H9 (cell line): ENCODE measurements at regions not wholly inside any gene's neighbourhood (a gene's known extent, or its start where the extent isn't known, plus 50 kb on each side); places are given as distances from the start of the nearest gene placed in this dataset.
A peak's percentile ranks its signal among the peaks of the same experiment; 100 is the strongest.

Experiments used
- DNase-seq: peaks from one replicate; pipeline ENCODE4 v3.0.0-alpha.2; 2017
- H2AFZ ChIP-seq: one replicate; pipeline ENCODE4 v1.6.1; 2013; ENCODE audit warnings: mild to moderate bottlenecking, low read length, control low read depth, moderate library complexity
- H2AK5ac ChIP-seq: 2 replicates; pipeline ENCODE4 v1.6.1; 2013; ENCODE audit warnings: low read length, control low read depth, mixed read lengths; ENCODE audit not compliant: insufficient read length
- H2BK120ac ChIP-seq: one replicate; pipeline ENCODE4 v1.6.1; 2013; ENCODE audit warnings: low read depth, mild to moderate bottlenecking, low read length, control low read depth, inconsistent platforms; ENCODE audit not compliant: poor library complexity, severe bottlenecking
- H2BK12ac ChIP-seq: 2 replicates; pipeline ENCODE4 v1.6.1; 2013; ENCODE audit warnings: low read length, control low read depth, mixed read lengths, low read depth; ENCODE audit not compliant: insufficient read length
- H2BK15ac ChIP-seq: 2 replicates; pipeline ENCODE4 v1.6.1; 2013; ENCODE audit warnings: low read depth, low read length, control low read depth
- H2BK20ac ChIP-seq: one replicate; pipeline ENCODE4 v1.6.1; 2013; ENCODE audit warnings: low read depth, mild to moderate bottlenecking, low read length, control low read depth, inconsistent platforms; ENCODE audit not compliant: poor library complexity, severe bottlenecking
- H2BK5ac ChIP-seq: 2 replicates; pipeline ENCODE4 v1.6.1; 2013; ENCODE audit warnings: low read length, control low read depth, mixed read lengths; ENCODE audit not compliant: insufficient read length
- H3K14ac ChIP-seq: 2 replicates; pipeline ENCODE4 v1.6.1; 2013; ENCODE audit warnings: low read length, control low read depth; ENCODE audit not compliant: insufficient read depth
- H3K18ac ChIP-seq: 2 replicates; pipeline ENCODE4 v1.6.1; 2013; ENCODE audit warnings: low read depth, mild to moderate bottlenecking, mixed read lengths, low read length, control low read depth; ENCODE audit not compliant: insufficient read length
- H3K23ac ChIP-seq: 2 replicates; pipeline ENCODE4 v1.6.1; 2013; ENCODE audit warnings: low read length, control low read depth, mixed read lengths, low read depth; ENCODE audit not compliant: insufficient read length
- H3K23me2 ChIP-seq: 2 replicates; pipeline ENCODE4 v1.6.1; 2013; ENCODE audit warnings: low read depth, mild to moderate bottlenecking, mixed read lengths, low read length, control low read depth; ENCODE audit not compliant: insufficient read length, poor library complexity, severe bottlenecking
- H3K27ac ChIP-seq: 2 replicates; pipeline ENCODE4 v1.5.1; 2013; ENCODE audit warnings: low read length, control low read depth, mixed read lengths, low read depth; ENCODE audit not compliant: insufficient read length
- H3K27me3 ChIP-seq: 2 replicates; pipeline ENCODE4 v1.6.1; 2013; ENCODE audit warnings: low read length, control low read depth, inconsistent platforms; ENCODE audit not compliant: insufficient read depth
- H3K4ac ChIP-seq: 2 replicates; pipeline ENCODE4 v1.6.1; 2013; ENCODE audit warnings: low read depth, mild to moderate bottlenecking, control low read depth, inconsistent platforms, low read length, moderate library complexity
- H3K4me1 ChIP-seq: 2 replicates; pipeline ENCODE4 v1.6.1; 2013; ENCODE audit warnings: low read length, control low read depth, inconsistent platforms; ENCODE audit not compliant: insufficient read depth
- H3K4me2 ChIP-seq: 2 replicates; pipeline ENCODE4 v1.6.1; 2013; ENCODE audit warnings: low read length, control low read depth, mixed read lengths; ENCODE audit not compliant: insufficient read length, insufficient read depth
- H3K56ac ChIP-seq: 2 replicates; pipeline ENCODE4 v1.6.1; 2013; ENCODE audit warnings: low read depth, mild to moderate bottlenecking, mixed read lengths, low read length, control low read depth; ENCODE audit not compliant: insufficient read length
- H3K79me1 ChIP-seq: 2 replicates; pipeline ENCODE4 v1.6.1; 2013; ENCODE audit warnings: low read depth, mild to moderate bottlenecking, moderate library complexity, low read length, control low read depth, inconsistent platforms; ENCODE audit not compliant: insufficient read depth, poor library complexity, severe bottlenecking
- H3K79me2 ChIP-seq: 2 replicates; pipeline ENCODE4 v1.6.1; 2013; ENCODE audit warnings: low read length, control low read depth, inconsistent platforms; ENCODE audit not compliant: insufficient read depth
- H3K9ac ChIP-seq: 2 replicates; pipeline ENCODE4 v1.6.1; 2013; ENCODE audit warnings: low read length, control low read depth, mixed read lengths; ENCODE audit not compliant: insufficient read length; ENCODE audit errors: extremely low read depth
- H3K9me3 ChIP-seq: one replicate; pipeline ENCODE4 v1.6.1; 2013; ENCODE audit warnings: low read depth, low read length, inconsistent platforms; ENCODE audit not compliant: control insufficient read depth
- H3T11ph ChIP-seq: one replicate; pipeline ENCODE4 v1.6.1; 2013; ENCODE audit warnings: mild to moderate bottlenecking, low read length, control low read depth, inconsistent platforms
- H4K20me1 ChIP-seq: one replicate; pipeline ENCODE4 v1.6.1; 2013; ENCODE audit not compliant: control insufficient read depth, insufficient read length, insufficient read depth
- H4K5ac ChIP-seq: 2 replicates; pipeline ENCODE4 v1.6.1; 2013; ENCODE audit warnings: low read depth, mild to moderate bottlenecking, mixed read lengths, low read length, control low read depth; ENCODE audit not compliant: insufficient read length
- H4K8ac ChIP-seq: replicated peaks from 2 replicates; pipeline ENCODE4 v1.6.1; 2013; ENCODE audit warnings: low read length, control low read depth, mixed read lengths, low read depth; ENCODE audit not compliant: insufficient read length
- H4K91ac ChIP-seq: 2 replicates; pipeline ENCODE4 v1.6.1; 2013; ENCODE audit warnings: low read depth, mild to moderate bottlenecking, moderate library complexity, mixed read lengths, low read length, control low read depth; ENCODE audit not compliant: insufficient read length
- H3K27ac Mint-ChIP-seq, 3 experiments: 2 replicates in 2 of 3; 3 replicates in 1 of 3; pipeline ENCODE4 v1.8.0; 2020 to 2021; ENCODE audit warnings: mixed read lengths in 3 of 3, mild to moderate bottlenecking in 1 of 3, moderate library complexity in 1 of 3
- H3K27me3 Mint-ChIP-seq: 2 replicates; pipeline ENCODE4 v1.8.0; 2021; ENCODE audit warnings: low read depth, mild to moderate bottlenecking, moderate library complexity, mixed read lengths
- H3K36me3 Mint-ChIP-seq, 3 experiments: 2 replicates in 2 of 3; 3 replicates in 1 of 3; pipeline ENCODE4 v1.8.0; 2020 to 2021; ENCODE audit warnings: low read depth in 3 of 3, mixed read lengths in 3 of 3; ENCODE audit not compliant: insufficient read depth in 1 of 3
- H3K4me1 Mint-ChIP-seq, 2 experiments: 2 replicates each; pipeline ENCODE4 v1.8.0; 2020; ENCODE audit warnings: mixed read lengths in 2 of 2
- H3K4me3 Mint-ChIP-seq, 2 experiments: 2 replicates in 1 of 2; 3 replicates in 1 of 2; pipeline ENCODE4 v1.8.0; 2020 to 2021; ENCODE audit warnings: mild to moderate bottlenecking in 2 of 2, mixed read lengths in 2 of 2, moderate library complexity in 1 of 2
- H3K9me3 Mint-ChIP-seq, 2 experiments: 2 replicates in 1 of 2; 3 replicates in 1 of 2; pipeline ENCODE4 v1.8.0; 2020; ENCODE audit warnings: mild to moderate bottlenecking in 2 of 2, mixed read lengths in 2 of 2, moderate library complexity in 1 of 2
- CTCF ChIP-seq: fragments of 200-600 bp; sonication (generic); conservative IDR thresholded peaks from 3 replicates; pipeline ENCODE4 v1.8.0; 2021; ENCODE audit warnings: antibody characterized with exemption, mild to moderate bottlenecking

GRCh38 chr3:19711160-19711782 lies 222.7 kb downstream of the EFHB start:
- Histone ChIP-seq H3K56ac (no peak overlapping the region), H4K5ac (no peak overlapping the region), H3K23me2 (no peaks in the 10 kb centered on the region), H3K27me3 (no peaks in the 10 kb centered on the region), H4K8ac (no peak overlapping the region), H3K9ac (no peak overlapping the region), H3K4me2 (no peak overlapping the region), H3K9me3 (no peaks in the 10 kb centered on the region), H4K91ac (no peak overlapping the region), H3T11ph (no peak overlapping the region), H3K79me2 (no peaks in the 10 kb centered on the region), H2BK12ac (no peak overlapping the region), H3K4me1 (peaks cover 2% of the 10 kb centered on the region; the same call in 1 of the 2 replicates), H2BK5ac (no peak overlapping the region), H3K18ac (no peak overlapping the region), H2BK20ac (no peak overlapping the region), H2AK5ac (no peak overlapping the region), H2BK120ac (no peak overlapping the region), H3K79me1 (no peaks in the 10 kb centered on the region), H4K20me1 (no peaks in the 10 kb centered on the region), H3K14ac (no peak overlapping the region), H3K4ac (no peak overlapping the region), H2BK15ac (no peak overlapping the region), H2AFZ (no peak overlapping the region), H3K23ac (no peak overlapping the region), H3K27ac (no peak overlapping the region)
- no peaks in the 10 kb centered on the region for H3K9me3 Mint-ChIP-seq
- DNase-seq = no peak
- no peak for TF ChIP-seq CTCF
- peaks cover 13 to 14% of the 10 kb centered on the region in 2 experiments for H3K4me1 Mint-ChIP-seq
- peak overlapping the region in 1 of 3 experiments; percentile 61; a peak in 2 of 7 replicates for H3K27ac Mint-ChIP-seq
- H3K36me3 Mint-ChIP-seq = no peaks in the 10 kb centered on the region; a peak in 1 of 7 replicates
- no peaks in the 10 kb centered on the region for H3K27me3 Mint-ChIP-seq
- no peak overlapping the region for H3K4me3 Mint-ChIP-seq
